Liver (tissue), 8 donors: ENCODE measurements at regions not wholly inside any gene's neighbourhood (a gene's known extent, or its start where the extent isn't known, plus 50 kb on each side); places are given as distances from the start of the nearest gene placed in this dataset.

ENCODE experiments used
- DNase-seq: peaks from one replicate; pipeline ENCODE4 v3.0.0-alpha.2; 2017; ENCODE audit warnings: low spot score
- H3K27ac ChIP-seq, 2 donors: one replicate each; pipeline ENCODE4 v1.7.0; 2013; ENCODE audit warnings: inconsistent platforms in 2 of 2, low read length in 2 of 2, control low read depth in 1 of 2, low read depth in 1 of 2, mild to moderate bottlenecking in 1 of 2
- H3K27me3 ChIP-seq, 4 donors: one replicate each; pipeline versions ENCODE4 v1.6.1 to v1.7.0; 2013; ENCODE audit warnings: low read length in 3 of 4, inconsistent platforms in 1 of 4, mild to moderate bottlenecking in 1 of 4, moderate library complexity in 1 of 4; ENCODE audit not compliant: control insufficient read depth in 4 of 4, insufficient read depth in 4 of 4
- H3K36me3 ChIP-seq, 4 donors: one replicate each; pipeline versions ENCODE4 v1.6.1 to v1.7.0; 2013; ENCODE audit warnings: low read length in 3 of 4, mild to moderate bottlenecking in 3 of 4, low read depth in 1 of 4, moderate library complexity in 1 of 4; ENCODE audit not compliant: control insufficient read depth in 4 of 4, insufficient read depth in 3 of 4
- H3K4me1 ChIP-seq, 4 donors: one replicate each; pipeline versions ENCODE4 v1.6.1 to v1.7.0; 2013; ENCODE audit warnings: low read length in 3 of 4, mild to moderate bottlenecking in 3 of 4, moderate library complexity in 1 of 4; ENCODE audit not compliant: control insufficient read depth in 4 of 4, insufficient read depth in 4 of 4
- H3K4me3 ChIP-seq, 3 donors: one replicate each; pipeline versions ENCODE4 v1.6.1 to v1.7.0; 2013; ENCODE audit warnings: low read length in 3 of 3, control low read depth in 1 of 3, low read depth in 1 of 3, mild to moderate bottlenecking in 1 of 3
- H3K9ac ChIP-seq, 2 donors: one replicate each; pipeline ENCODE4 v1.7.0; 2013; ENCODE audit warnings: low read length in 2 of 2, mild to moderate bottlenecking in 2 of 2, moderate library complexity in 2 of 2, control low read depth in 1 of 2, low read depth in 1 of 2
- H3K9me3 ChIP-seq, 4 donors: one replicate each; pipeline versions ENCODE4 v1.6.1 to v1.7.0; 2013; ENCODE audit warnings: low read length in 3 of 4; ENCODE audit not compliant: control insufficient read depth in 4 of 4
- ATF3 ChIP-seq: IDR thresholded peaks from 2 replicates; pipeline ENCODE4 v1.6.1; 2016; ENCODE audit warnings: antibody characterized with exemption
- CTCF ChIP-seq: fragments of 150-350 bp; IDR thresholded peaks from 2 replicates; pipeline ENCODE4 v1.5.1; 2017; ENCODE audit warnings: improper control_type of control experiment, low read depth, low read length; ENCODE audit not compliant: missing input control
- EGR1 ChIP-seq, 2 donors: IDR thresholded peaks; 2 replicates each; pipeline ENCODE4 v1.6.1; 2016 to 2018; ENCODE audit warnings: antibody characterized with exemption in 2 of 2, low read depth in 2 of 2
- FOXA1 ChIP-seq: IDR thresholded peaks from 2 replicates; pipeline ENCODE4 v1.6.1; 2016; ENCODE audit warnings: antibody characterized with exemption
- FOXA2 ChIP-seq: IDR thresholded peaks from 2 replicates; pipeline ENCODE4 v1.6.1; 2016; ENCODE audit warnings: antibody characterized with exemption
- GABPA ChIP-seq, 2 donors: IDR thresholded peaks in 1 of 2; conservative IDR thresholded peaks in 1 of 2; 2 replicates each; pipeline ENCODE4 v1.6.1; 2016; ENCODE audit warnings: antibody characterized with exemption in 2 of 2, mild to moderate bottlenecking in 1 of 2, moderate library complexity in 1 of 2
- HNF4A ChIP-seq, 2 donors: conservative IDR thresholded peaks; 2 replicates each; pipeline ENCODE4 v1.6.1; 2016; ENCODE audit warnings: antibody characterized with exemption in 2 of 2, mild to moderate bottlenecking in 2 of 2
- HNF4G ChIP-seq: IDR thresholded peaks from 2 replicates; pipeline ENCODE4 v1.6.1; 2016; ENCODE audit warnings: antibody characterized with exemption
- JUND ChIP-seq, 2 donors: IDR thresholded peaks; 2 replicates each; pipeline ENCODE4 v1.6.1; 2016; ENCODE audit warnings: antibody characterized with exemption in 2 of 2
- MAX ChIP-seq: IDR thresholded peaks from 2 replicates; pipeline ENCODE4 v1.6.1; 2016; ENCODE audit warnings: antibody characterized with exemption
- RAD21 ChIP-seq, 2 donors: IDR thresholded peaks; 2 replicates each; pipeline ENCODE4 v1.6.1; 2016; ENCODE audit warnings: antibody characterized with exemption in 2 of 2, mild to moderate bottlenecking in 2 of 2
- RXRA ChIP-seq, 2 donors: IDR thresholded peaks; 2 replicates each; pipeline ENCODE4 v1.6.1; 2017 to 2018; ENCODE audit warnings: antibody characterized with exemption in 2 of 2, mild to moderate bottlenecking in 1 of 2
- SP1 ChIP-seq: IDR thresholded peaks from 2 replicates; pipeline ENCODE4 v1.6.1; 2018; ENCODE audit warnings: antibody characterized with exemption, mild to moderate bottlenecking
- TAF1 ChIP-seq: conservative IDR thresholded peaks from 2 replicates; pipeline ENCODE4 v1.6.1; 2016; ENCODE audit warnings: antibody characterized with exemption, mild to moderate bottlenecking
- YY1 ChIP-seq: IDR thresholded peaks from 2 replicates; pipeline ENCODE4 v1.6.1; 2016; ENCODE audit warnings: antibody characterized with exemption, mild to moderate bottlenecking
- ZBTB33 ChIP-seq: IDR thresholded peaks from 2 replicates; pipeline ENCODE4 v1.6.1; 2016; ENCODE audit warnings: antibody characterized with exemption
- WGBS: extraction: QIAGEN DNeasy Blood & Tissue Kit; methylation state at CpG from one replicate; pipeline ENCODE4 v1.1.7; 2013; 5-methylcytosine and 5-hydroxymethylcytosine counted together
- donor health status: healthy.
- donor health status: healthy.
- donor health status: healthy.
- donor health status: healthy.
- donor health status: healthy.

- Histone ChIP-seq H3K4me1 (no peaks in the 10 kb centered on the region), H3K9ac (no peak overlapping the region), H3K4me3 (no peak overlapping the region), H3K36me3 (no peaks in the 10 kb centered on the region), H3K27me3 (no peaks in the 10 kb centered on the region), H3K27ac (no peak overlapping the region), H3K9me3 (no peaks in the 10 kb centered on the region)
- no peak for TF ChIP-seq RXRA (IDR thresholded peaks at IDR 0.05)
- TF ChIP-seq TAF1 = no peak
- no peak for TF ChIP-seq GABPA (IDR thresholded peaks at IDR 0.05 in 1 of 2, conservative IDR thresholded peaks at IDR 0.05 in 1 of 2)
- no peak for TF ChIP-seq MAX
- TF ChIP-seq FOXA1 = no peak
- TF ChIP-seq RAD21 (IDR thresholded peaks at IDR 0.05) = no peak
- TF ChIP-seq JUND (IDR thresholded peaks at IDR 0.05) = no peak
- TF ChIP-seq SP1 = no peak
- TF ChIP-seq YY1 = no peak
- no peak for TF ChIP-seq FOXA2
- no peak for TF ChIP-seq ZBTB33
- TF ChIP-seq CTCF = no peak
- no peak for TF ChIP-seq ATF3
- no peak for TF ChIP-seq HNF4A (conservative IDR thresholded peaks at IDR 0.05)
- TF ChIP-seq HNF4G = no peak
- no peak for DNase-seq
Measured at GRCh38 chrX:149097786-149098185, 407.3 kb downstream of the IDS start.

GRCh38 chrX:149092179-149092578 lies 412.9 kb downstream of the IDS start:
- H3K4me1 ChIP-seq = no peaks in the 10 kb centered on the region
- H3K36me3 ChIP-seq = no peaks in the 10 kb centered on the region
- no peak overlapping the region for H3K9ac ChIP-seq
- WGBS = 56% methylated on average over 3 of the region's 3 CpGs
- H3K9me3 ChIP-seq = peaks cover 0 to 2% (median 0%) of the 10 kb centered on the region in 4 donors
- H3K27me3 ChIP-seq = no peaks in the 10 kb centered on the region
- DNase-seq = no peak
- TF ChIP-seq TAF1 (no peak), YY1 (no peak), EGR1 (IDR thresholded peaks at IDR 0.05; ENCODE audit: low read depth in 2 of 2) (no peak), JUND (IDR thresholded peaks at IDR 0.05) (no peak), RAD21 (IDR thresholded peaks at IDR 0.05) (no peak), FOXA2 (no peak), HNF4G (no peak), HNF4A (conservative IDR thresholded peaks at IDR 0.05) (no peak), RXRA (IDR thresholded peaks at IDR 0.05) (no peak), ATF3 (no peak), GABPA (IDR thresholded peaks at IDR 0.05 in 1 of 2, conservative IDR thresholded peaks at IDR 0.05 in 1 of 2) (no peak), SP1 (no peak), ZBTB33 (no peak)
- H3K4me3 ChIP-seq = no peak overlapping the region
- no peak overlapping the region for H3K27ac ChIP-seq
